ENCODE measurements at regions not wholly inside any gene's neighbourhood (a gene's known extent, or its start where the extent isn't known, plus 50 kb on each side); places are given as distances from the start of the nearest gene placed in this dataset.

DNA sequence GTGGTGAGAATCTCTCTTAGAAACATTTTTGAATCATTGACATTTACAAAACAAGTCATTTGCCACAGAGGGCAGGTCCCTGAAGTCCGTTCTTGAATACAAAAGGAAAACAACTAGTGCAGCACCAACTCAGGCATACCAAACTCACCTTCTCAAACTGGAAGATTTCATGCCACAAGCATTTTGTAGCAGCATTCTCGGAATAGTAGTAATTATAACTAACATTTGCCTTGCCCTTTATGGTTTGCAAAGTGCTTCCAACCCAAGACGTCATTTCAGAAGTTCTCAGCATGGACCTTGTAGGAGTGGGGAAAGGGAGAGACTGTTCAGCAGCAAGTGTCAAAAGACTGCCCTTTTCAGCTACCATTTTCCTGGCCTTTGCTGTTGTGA, 344.6 kb downstream of the RFC3 start:
- Mint-ChIP-seq H3K4me1 (ENCODE audit: insufficient read depth, unreplicated experiment) (peaks cover 13% of the 10 kb centered on the region), H3K27ac (ENCODE audit: low read depth, unreplicated experiment) (no peak overlapping the region), H3K27me3 (ENCODE audit: insufficient read depth, unreplicated experiment) (no peaks in the 10 kb centered on the region), H3K9me3 (ENCODE audit: unreplicated experiment) (no peaks in the 10 kb centered on the region), H3K36me3 (ENCODE audit: insufficient read depth, unreplicated experiment) (no peaks in the 10 kb centered on the region), H3K4me3 (ENCODE audit: unreplicated experiment) (no peak overlapping the region)
- no peak for DNase-seq (ENCODE audit: unreplicated experiment)
- CTCF ChIA-PET, result no interaction called here
- TF ChIP-seq, protein P1, sequence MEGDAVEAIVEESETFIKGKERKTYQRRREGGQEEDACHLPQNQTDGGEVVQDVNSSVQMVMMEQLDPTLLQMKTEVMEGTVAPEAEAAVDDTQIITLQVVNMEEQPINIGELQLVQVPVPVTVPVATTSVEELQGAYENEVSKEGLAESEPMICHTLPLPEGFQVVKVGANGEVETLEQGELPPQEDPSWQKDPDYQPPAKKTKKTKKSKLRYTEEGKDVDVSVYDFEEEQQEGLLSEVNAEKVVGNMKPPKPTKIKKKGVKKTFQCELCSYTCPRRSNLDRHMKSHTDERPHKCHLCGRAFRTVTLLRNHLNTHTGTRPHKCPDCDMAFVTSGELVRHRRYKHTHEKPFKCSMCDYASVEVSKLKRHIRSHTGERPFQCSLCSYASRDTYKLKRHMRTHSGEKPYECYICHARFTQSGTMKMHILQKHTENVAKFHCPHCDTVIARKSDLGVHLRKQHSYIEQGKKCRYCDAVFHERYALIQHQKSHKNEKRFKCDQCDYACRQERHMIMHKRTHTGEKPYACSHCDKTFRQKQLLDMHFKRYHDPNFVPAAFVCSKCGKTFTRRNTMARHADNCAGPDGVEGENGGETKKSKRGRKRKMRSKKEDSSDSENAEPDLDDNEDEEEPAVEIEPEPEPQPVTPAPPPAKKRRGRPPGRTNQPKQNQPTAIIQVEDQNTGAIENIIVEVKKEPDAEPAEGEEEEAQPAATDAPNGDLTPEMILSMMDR (IDR thresholded peaks at IDR 0.05; ENCODE audit: unreplicated experiment), result no peak
- BruUV-seq (replicated peaks), result no TSS peak
- intact Hi-C loops (cut with micrococcal nuclease), result no loop called here
- POLR2A ChIA-PET, result interaction anchor here (0.7 to 0.9 kb wide), 2 partner anchors 26 to 477 kb away, joined by 3 to 4 read pairs; no protein-coding TSS in a partner anchor

DNA sequence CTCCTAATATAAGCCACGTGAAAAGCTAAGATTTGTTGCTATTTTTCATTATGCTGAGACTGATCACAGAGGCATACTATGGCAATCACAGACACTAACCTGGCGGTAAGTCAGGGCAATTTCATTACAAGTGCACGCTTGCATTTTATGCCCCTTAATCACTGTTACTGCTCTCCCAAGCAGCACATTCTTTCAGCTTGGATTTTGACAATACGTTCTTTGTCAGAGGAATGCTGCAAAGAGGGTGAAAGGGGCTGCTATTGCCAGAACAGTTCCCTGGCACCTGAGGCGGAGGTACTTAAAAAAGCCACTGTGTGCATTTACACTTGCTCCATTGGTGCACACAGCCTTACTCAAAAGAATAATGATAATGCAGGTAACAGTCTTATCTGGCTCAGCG, 346.6 kb downstream of the RFC3 start:
- ChIA-PET CTCF (interaction anchor here (0.6 to 0.8 kb wide), 2 partner anchors 370 to 943 kb away, joined by 3 read pairs; no protein-coding TSS in a partner anchor), POLR2A (interaction anchor here (1.5 kb wide), 1 partner anchor 8 kb away, joined by 5 read pairs; no protein-coding TSS in a partner anchor)
- Mint-ChIP-seq H3K36me3 (ENCODE audit: insufficient read depth, unreplicated experiment) (no peaks in the 10 kb centered on the region), H3K4me1 (ENCODE audit: insufficient read depth, unreplicated experiment) (peaks cover 11% of the 10 kb centered on the region), H3K27ac (ENCODE audit: low read depth, unreplicated experiment) (no peak overlapping the region), H3K27me3 (ENCODE audit: insufficient read depth, unreplicated experiment) (no peaks in the 10 kb centered on the region), H3K4me3 (ENCODE audit: unreplicated experiment) (no peak overlapping the region), H3K9me3 (ENCODE audit: unreplicated experiment) (no peaks in the 10 kb centered on the region)
- TF ChIP-seq, protein P1 (IDR thresholded peaks at IDR 0.05; ENCODE audit: unreplicated experiment), result no peak
- intact Hi-C loops (cut with micrococcal nuclease), result no loop called here
- DNase-seq (ENCODE audit: unreplicated experiment), result no peak
- BruUV-seq (replicated peaks), result no TSS peak

DNA sequence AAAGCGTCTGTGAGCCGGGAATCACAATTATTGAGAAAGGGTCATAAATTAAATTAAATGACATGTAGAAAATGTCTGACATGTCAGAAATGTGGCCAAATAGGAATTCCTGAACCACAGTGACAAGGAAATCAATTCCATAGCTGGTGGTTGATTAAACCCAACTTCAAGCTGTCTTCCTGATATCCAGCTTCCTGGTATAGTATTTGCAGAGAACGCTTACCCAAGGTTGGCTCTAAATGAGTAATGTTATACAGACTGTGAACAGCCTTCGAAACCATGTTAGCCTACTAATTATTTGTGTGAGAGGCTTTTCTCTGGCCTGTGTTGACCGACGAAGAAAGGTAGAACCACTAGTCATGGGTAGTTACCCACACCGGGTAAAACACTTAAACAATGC, 347.2 kb downstream of the RFC3 start:
- ChIA-PET POLR2A (interaction anchor here (1.5 kb wide), 1 partner anchor 9 kb away, joined by 5 read pairs; no protein-coding TSS in a partner anchor), CTCF (interaction anchor here (0.6 to 0.8 kb wide), 2 partner anchors 370 to 943 kb away, joined by 3 read pairs; no protein-coding TSS in a partner anchor)
- H3K4me3 Mint-ChIP-seq (ENCODE audit: unreplicated experiment), result no peak overlapping the region
- no peak for DNase-seq (ENCODE audit: unreplicated experiment)
- no peak overlapping the region for H3K27ac Mint-ChIP-seq (ENCODE audit: low read depth, unreplicated experiment)
- intact Hi-C loops (cut with micrococcal nuclease), result no loop called here
- TF ChIP-seq, protein P1 (IDR thresholded peaks at IDR 0.05; ENCODE audit: unreplicated experiment), result no peak
- H3K9me3 Mint-ChIP-seq (ENCODE audit: unreplicated experiment), result no peaks in the 10 kb centered on the region
- peaks cover 11% of the 10 kb centered on the region for H3K4me1 Mint-ChIP-seq (ENCODE audit: insufficient read depth, unreplicated experiment)
- no TSS peak for BruUV-seq (replicated peaks)
- no peaks in the 10 kb centered on the region for H3K27me3 Mint-ChIP-seq (ENCODE audit: insufficient read depth, unreplicated experiment)
- H3K36me3 Mint-ChIP-seq (ENCODE audit: insufficient read depth, unreplicated experiment), result no peaks in the 10 kb centered on the region

DNA sequence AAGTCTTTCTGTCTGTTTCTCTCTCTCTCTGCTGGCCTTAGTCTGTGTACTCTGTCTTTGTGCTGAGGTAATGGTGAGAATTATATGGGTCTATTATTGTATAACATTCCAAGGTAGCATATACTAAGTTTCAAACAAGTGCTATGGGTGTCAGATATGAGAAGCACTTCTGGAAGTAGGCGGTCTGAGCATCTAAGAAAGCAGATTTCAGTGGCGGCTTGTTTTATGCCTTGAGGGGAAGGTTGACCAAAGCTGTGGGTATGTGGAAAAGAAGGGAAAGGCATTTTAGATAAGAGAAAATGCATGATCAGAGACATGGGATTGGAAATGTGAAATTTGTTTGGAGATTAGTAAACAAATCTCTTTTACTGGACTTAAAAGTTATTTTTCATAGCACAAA, 348.5 kb downstream of the RFC3 start:
- Mint-ChIP-seq H3K27me3 (ENCODE audit: insufficient read depth, unreplicated experiment) (no peaks in the 10 kb centered on the region), H3K27ac (ENCODE audit: low read depth, unreplicated experiment) (no peak overlapping the region), H3K36me3 (ENCODE audit: insufficient read depth, unreplicated experiment) (no peaks in the 10 kb centered on the region), H3K4me1 (ENCODE audit: insufficient read depth, unreplicated experiment) (peaks cover 11% of the 10 kb centered on the region), H3K9me3 (ENCODE audit: unreplicated experiment) (no peaks in the 10 kb centered on the region), H3K4me3 (ENCODE audit: unreplicated experiment) (no peak overlapping the region)
- TF ChIP-seq, protein P1 (IDR thresholded peaks at IDR 0.05; ENCODE audit: unreplicated experiment), result no peak
- CTCF ChIA-PET, result no interaction called here
- no peak for DNase-seq (ENCODE audit: unreplicated experiment)
- no TSS peak for BruUV-seq (replicated peaks)
- intact Hi-C loops (cut with micrococcal nuclease), result no loop called here
- POLR2A ChIA-PET, result no interaction called here

All from MCF 10A (cell line).